GM19099 (cell line): ENCODE measurements at regions not wholly inside any gene's neighbourhood (a gene's known extent, or its start where the extent isn't known, plus 50 kb on each side); places are given as distances from the start of the nearest gene placed in this dataset.

ENCODE experiments used
- POLR2A ChIP-seq: IDR thresholded peaks from 3 replicates; pipeline ENCODE4 v1.6.1; 2011; ENCODE audit warnings: low read depth; ENCODE audit not compliant: insufficient read length; ENCODE audit errors: extremely low read depth

- no peak for TF ChIP-seq POLR2A
These were observed 116.5 kb upstream of the NDST4 start for GRCh38 chr4:115229873-115230272.

- no peak for TF ChIP-seq POLR2A
These were observed 115.4 kb upstream of the NDST4 start for GRCh38 chr4:115228851-115229250.

GRCh38 chr4:115222061-115222460 lies 108.6 kb upstream of the NDST4 start:
- no peak for TF ChIP-seq POLR2A

GRCh38 chr4:115219862-115220261 lies 106.4 kb upstream of the NDST4 start:
- TF ChIP-seq POLR2A = no peak

- TF ChIP-seq POLR2A = no peak
These were observed 106.0 kb upstream of the NDST4 start for GRCh38 chr4:115219315-115219860.

GRCh38 chr4:115215935-115216334 lies 102.5 kb upstream of the NDST4 start:
- no peak for TF ChIP-seq POLR2A

GRCh38 chr4:115213716-115214115 lies 100.3 kb upstream of the NDST4 start:
- no peak for TF ChIP-seq POLR2A

GRCh38 chr4:115201042-115201330 lies 87.6 kb upstream of the NDST4 start:
- no peak for TF ChIP-seq POLR2A

- TF ChIP-seq POLR2A = no peak
These were observed 77.1 kb upstream of the NDST4 start for GRCh38 chr4:115190529-115190928.

- TF ChIP-seq POLR2A = no peak
These were observed 73.7 kb upstream of the NDST4 start for GRCh38 chr4:115187136-115187535.

- no peak for TF ChIP-seq POLR2A
These were observed 57.8 kb upstream of the NDST4 start for GRCh38 chr4:115171220-115171619.

- no peak for TF ChIP-seq POLR2A
These were observed 52.1 kb upstream of the NDST4 start for GRCh38 chr4:115165503-115165902.
